22Rv1 (cell line): ENCODE measurements at regions not wholly inside any gene's neighbourhood (a gene's known extent, or its start where the extent isn't known, plus 50 kb on each side); places are given as distances from the start of the nearest gene placed in this dataset.

Experiments
- CTCF ChIP-seq: fragments of 450-650 bp; IDR thresholded peaks from 2 replicates; pipeline ENCODE4 v1.5.1; 2017; ENCODE audit warnings: mild to moderate bottlenecking
- ZFX ChIP-seq: fragments of 450-650 bp; IDR thresholded peaks from 2 replicates; pipeline ENCODE4 v1.6.1; 2017; ENCODE audit warnings: antibody characterized with exemption, borderline replicate concordance

DNA sequence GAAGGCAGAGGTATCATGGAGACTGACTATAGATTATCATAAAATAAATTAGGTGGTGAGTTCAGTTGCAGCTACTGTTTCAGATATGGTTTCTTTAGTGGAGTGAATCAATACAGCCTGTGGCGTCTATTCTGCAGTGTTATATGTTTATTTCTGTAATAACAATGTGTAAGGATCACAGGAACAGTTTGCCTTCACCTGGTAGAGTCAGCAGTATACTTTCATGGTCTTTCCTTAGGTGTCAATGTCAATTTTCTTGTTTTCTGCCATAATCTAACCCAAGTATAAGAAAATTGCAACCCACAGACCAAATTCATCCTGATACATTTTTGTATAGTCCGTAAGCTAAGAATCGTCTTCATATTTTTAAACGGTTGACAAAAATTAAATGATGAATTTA, 140.4 kb upstream of the ATF7IP start:
- TF ChIP-seq CTCF = no peak
- no peak for TF ChIP-seq ZFX
